ENCODE measurements at regions not wholly inside any gene's neighbourhood (a gene's known extent, or its start where the extent isn't known, plus 50 kb on each side); places are given as distances from the start of the nearest gene placed in this dataset.

- TF ChIP-seq, protein P1, sequence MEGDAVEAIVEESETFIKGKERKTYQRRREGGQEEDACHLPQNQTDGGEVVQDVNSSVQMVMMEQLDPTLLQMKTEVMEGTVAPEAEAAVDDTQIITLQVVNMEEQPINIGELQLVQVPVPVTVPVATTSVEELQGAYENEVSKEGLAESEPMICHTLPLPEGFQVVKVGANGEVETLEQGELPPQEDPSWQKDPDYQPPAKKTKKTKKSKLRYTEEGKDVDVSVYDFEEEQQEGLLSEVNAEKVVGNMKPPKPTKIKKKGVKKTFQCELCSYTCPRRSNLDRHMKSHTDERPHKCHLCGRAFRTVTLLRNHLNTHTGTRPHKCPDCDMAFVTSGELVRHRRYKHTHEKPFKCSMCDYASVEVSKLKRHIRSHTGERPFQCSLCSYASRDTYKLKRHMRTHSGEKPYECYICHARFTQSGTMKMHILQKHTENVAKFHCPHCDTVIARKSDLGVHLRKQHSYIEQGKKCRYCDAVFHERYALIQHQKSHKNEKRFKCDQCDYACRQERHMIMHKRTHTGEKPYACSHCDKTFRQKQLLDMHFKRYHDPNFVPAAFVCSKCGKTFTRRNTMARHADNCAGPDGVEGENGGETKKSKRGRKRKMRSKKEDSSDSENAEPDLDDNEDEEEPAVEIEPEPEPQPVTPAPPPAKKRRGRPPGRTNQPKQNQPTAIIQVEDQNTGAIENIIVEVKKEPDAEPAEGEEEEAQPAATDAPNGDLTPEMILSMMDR (IDR thresholded peaks at IDR 0.05; ENCODE audit: insufficient read depth, low read length) = no peak
- no peak for TF ChIP-seq REST (IDR thresholded peaks at IDR 0.05; ENCODE audit: insufficient replicate concordance, low read depth)
- no peak for TF ChIP-seq GABPA (IDR thresholded peaks at IDR 0.05; ENCODE audit: low read depth)
- no peak for TF ChIP-seq POLR2AphosphoS5 (IDR thresholded peaks at IDR 0.05; ENCODE audit: low read depth)
- no peak for TF ChIP-seq SPI1 (IDR thresholded peaks at IDR 0.05; ENCODE audit: borderline replicate concordance, low read depth)
- no peaks in the 10 kb centered on the region for H3K27me3 ChIP-seq (ENCODE audit: insufficient read depth, poor library complexity, severe bottlenecking)
- no peak for DNase-seq (ENCODE audit: low read depth in 1 of 2, low spot score in 1 of 2)
- no peak overlapping the region for H3K27ac ChIP-seq (replicated peaks)
- H3K4me3 ChIP-seq (replicated peaks; ENCODE audit: insufficient read depth, low read length) = no peak overlapping the region
Measured at GRCh38 chr9:13378154-13378553, 98.7 kb upstream of the MPDZ start.

GRCh38 chr9:13377171-13377925 is 97.9 kb upstream of the MPDZ start:
- no peak for DNase-seq (ENCODE audit: low read depth in 1 of 2, low spot score in 1 of 2)
- Histone ChIP-seq H3K27ac (replicated peaks) (no peak overlapping the region), H3K27me3 (ENCODE audit: insufficient read depth, poor library complexity, severe bottlenecking) (no peaks in the 10 kb centered on the region), H3K4me3 (replicated peaks; ENCODE audit: insufficient read depth, low read length) (no peak overlapping the region)
- TF ChIP-seq SPI1 (IDR thresholded peaks at IDR 0.05; ENCODE audit: borderline replicate concordance, low read depth) (no peak), REST (IDR thresholded peaks at IDR 0.05; ENCODE audit: insufficient replicate concordance, low read depth) (no peak), GABPA (IDR thresholded peaks at IDR 0.05; ENCODE audit: low read depth) (no peak), POLR2AphosphoS5 (IDR thresholded peaks at IDR 0.05; ENCODE audit: low read depth) (no peak)
- TF ChIP-seq, protein P1 (IDR thresholded peaks at IDR 0.05; ENCODE audit: insufficient read depth, low read length) = no peak

DNA sequence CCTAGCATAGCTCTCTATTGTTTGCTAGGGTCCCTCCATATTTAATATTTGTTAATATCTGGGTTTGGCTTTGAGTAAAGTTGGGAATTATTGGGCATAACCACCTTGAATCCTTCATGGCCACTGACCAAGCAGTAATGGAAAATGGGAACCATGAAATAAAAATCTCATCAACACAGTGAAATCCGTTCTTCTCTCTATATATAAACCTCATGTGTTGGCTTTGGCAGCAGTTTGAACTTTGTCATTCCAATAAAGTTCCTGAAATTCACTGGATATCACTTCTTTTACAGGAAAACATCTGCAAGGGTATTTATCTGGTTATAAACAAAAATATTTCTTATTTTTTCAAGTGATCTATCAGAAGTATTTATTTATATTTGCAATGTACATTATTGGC is 93.0 kb upstream of the MPDZ start:
- H3K27me3 ChIP-seq (ENCODE audit: insufficient read depth, poor library complexity, severe bottlenecking) = no peaks in the 10 kb centered on the region
- DNase-seq (ENCODE audit: low read depth in 1 of 2, low spot score in 1 of 2) = no peak
- TF ChIP-seq, protein P1 (IDR thresholded peaks at IDR 0.05; ENCODE audit: insufficient read depth, low read length) = no peak
- TF ChIP-seq GABPA (IDR thresholded peaks at IDR 0.05; ENCODE audit: low read depth) (no peak), SPI1 (IDR thresholded peaks at IDR 0.05; ENCODE audit: borderline replicate concordance, low read depth) (no peak), REST (IDR thresholded peaks at IDR 0.05; ENCODE audit: insufficient replicate concordance, low read depth) (no peak), POLR2AphosphoS5 (IDR thresholded peaks at IDR 0.05; ENCODE audit: low read depth) (no peak)
- no peak overlapping the region for H3K4me3 ChIP-seq (replicated peaks; ENCODE audit: insufficient read depth, low read length)
- H3K27ac ChIP-seq (replicated peaks) = no peak overlapping the region
